Astrocyte (in vitro differentiated cells and primary cell): ENCODE measurements at regions not wholly inside any gene's neighbourhood (a gene's known extent, or its start where the extent isn't known, plus 50 kb on each side); places are given as distances from the start of the nearest gene placed in this dataset.

Source experiments
- DNase-seq: peaks from one replicate; pipeline ENCODE4 v3.0.0-alpha.2; 2010; ENCODE audit warnings: low read depth
- FAIRE-seq: peaks from 2 replicates; lab custom pipeline; 2011; peaks lifted over from hg19 to GRCh38; lab: Jason Lieb, UNC
- H2AFZ ChIP-seq: 2 replicates; pipeline ENCODE4 v1.6.0; 2012; ENCODE audit warnings: low read depth, low read length, inconsistent platforms
- H3K27ac ChIP-seq: 2 replicates; pipeline ENCODE4 v1.5.1; 2011; ENCODE audit warnings: low read depth, low read length, inconsistent platforms
- H3K27me3 ChIP-seq: 2 replicates; pipeline ENCODE4 v1.6.0; 2011; ENCODE audit warnings: low read length, inconsistent platforms; ENCODE audit not compliant: insufficient read depth
- H3K36me3 ChIP-seq: 2 replicates; pipeline ENCODE4 v1.5.1; 2011; ENCODE audit warnings: low read length, inconsistent platforms; ENCODE audit not compliant: insufficient read depth
- H3K4me1 ChIP-seq: 2 replicates; pipeline ENCODE4 v1.5.1; 2011; ENCODE audit warnings: low read length, inconsistent platforms; ENCODE audit not compliant: insufficient read depth
- H3K4me2 ChIP-seq: 2 replicates; pipeline ENCODE4 v1.6.0; 2012; ENCODE audit warnings: low read length, inconsistent platforms
- H3K4me3 ChIP-seq: 2 replicates; pipeline ENCODE4 v1.5.1; 2011; ENCODE audit warnings: low read depth, mild to moderate bottlenecking, low read length, inconsistent platforms; ENCODE audit not compliant: insufficient read depth
- H3K79me2 ChIP-seq: 2 replicates; pipeline ENCODE4 v1.6.0; 2012; ENCODE audit warnings: mild to moderate bottlenecking, low read length, inconsistent platforms; ENCODE audit not compliant: insufficient read depth
- H3K9ac ChIP-seq: 2 replicates; pipeline ENCODE4 v1.6.0; 2012; ENCODE audit warnings: mild to moderate bottlenecking, low read length, inconsistent platforms
- H3K9me3 ChIP-seq: 2 replicates; pipeline ENCODE4 v1.5.1; 2012; ENCODE audit warnings: low read depth, mild to moderate bottlenecking, low read length, inconsistent platforms; ENCODE audit not compliant: insufficient read depth
- H4K20me1 ChIP-seq: 2 replicates; pipeline ENCODE4 v1.6.0; 2012; ENCODE audit warnings: low read length, inconsistent platforms; ENCODE audit not compliant: insufficient read depth
- H3K27ac Mint-ChIP-seq: one replicate; pipeline ENCODE4 v1.8.0; 2021; ENCODE audit warnings: mild to moderate bottlenecking, mixed read lengths; ENCODE audit not compliant: unreplicated experiment
- H3K27me3 Mint-ChIP-seq: one replicate; pipeline ENCODE4 v1.8.0; 2021; ENCODE audit warnings: low read depth, mixed read lengths; ENCODE audit not compliant: unreplicated experiment
- H3K36me3 Mint-ChIP-seq: one replicate; pipeline ENCODE4 v1.8.0; 2021; ENCODE audit warnings: low read depth, mixed read lengths; ENCODE audit not compliant: unreplicated experiment
- H3K4me1 Mint-ChIP-seq: one replicate; pipeline ENCODE4 v1.8.0; 2021; ENCODE audit warnings: low read depth, mixed read lengths; ENCODE audit not compliant: unreplicated experiment
- H3K4me3 Mint-ChIP-seq: one replicate; pipeline ENCODE4 v1.8.0; 2021; ENCODE audit warnings: mild to moderate bottlenecking, moderate library complexity, mixed read lengths; ENCODE audit not compliant: unreplicated experiment
- H3K9me3 Mint-ChIP-seq: one replicate; pipeline ENCODE4 v1.8.0; 2021; ENCODE audit warnings: mild to moderate bottlenecking, mixed read lengths; ENCODE audit not compliant: unreplicated experiment
- CTCF ChIP-seq: IDR thresholded peaks from 2 replicates; pipeline ENCODE4 v1.5.1; 2011; ENCODE audit warnings: low read depth, mild to moderate bottlenecking, inconsistent platforms, low read length, moderate library complexity; ENCODE audit not compliant: insufficient read depth
- EZH2 ChIP-seq: IDR thresholded peaks from 2 replicates; pipeline ENCODE4 v1.6.1; 2012; ENCODE audit warnings: mild to moderate bottlenecking, low read length, inconsistent platforms; ENCODE audit not compliant: insufficient read depth

GRCh38 chr1:73644198-73644597, 553.8 kb downstream of the LRRIQ3 start:
- Histone ChIP-seq H3K36me3 (no peaks in the 10 kb centered on the region), H3K4me2 (no peak overlapping the region), H2AFZ (no peak overlapping the region), H4K20me1 (no peaks in the 10 kb centered on the region), H3K79me2 (no peaks in the 10 kb centered on the region), H3K27ac (no peak overlapping the region), H3K9me3 (no peaks in the 10 kb centered on the region), H3K4me3 (no peak overlapping the region), H3K4me1 (no peaks in the 10 kb centered on the region), H3K9ac (no peak overlapping the region), H3K27me3 (no peaks in the 10 kb centered on the region)
- H3K36me3 Mint-ChIP-seq: no peaks in the 10 kb centered on the region
- TF ChIP-seq CTCF (no peak), EZH2 (no peak)
- FAIRE-seq (no peak), DNase-seq (no peak)
- H3K9me3 Mint-ChIP-seq: no peaks in the 10 kb centered on the region
- no peak overlapping the region for H3K27ac Mint-ChIP-seq
- H3K4me1 Mint-ChIP-seq: no peaks in the 10 kb centered on the region
- H3K4me3 Mint-ChIP-seq: no peak overlapping the region
- H3K27me3 Mint-ChIP-seq: no peaks in the 10 kb centered on the region

GRCh38 chr1:73639494-73639893, 558.5 kb downstream of the LRRIQ3 start:
- Histone ChIP-seq H3K4me1 (no peaks in the 10 kb centered on the region), H3K27ac (no peak overlapping the region), H3K79me2 (no peaks in the 10 kb centered on the region), H3K9ac (no peak overlapping the region), H4K20me1 (no peaks in the 10 kb centered on the region), H3K36me3 (no peaks in the 10 kb centered on the region), H3K4me3 (no peak overlapping the region), H3K9me3 (no peaks in the 10 kb centered on the region), H3K27me3 (no peaks in the 10 kb centered on the region), H3K4me2 (no peak overlapping the region), H2AFZ (no peak overlapping the region)
- TF ChIP-seq CTCF: no peak
- no peak for TF ChIP-seq EZH2
- Mint-ChIP-seq H3K27me3 (no peaks in the 10 kb centered on the region), H3K36me3 (no peaks in the 10 kb centered on the region), H3K4me1 (no peaks in the 10 kb centered on the region), H3K9me3 (no peaks in the 10 kb centered on the region), H3K27ac (no peak overlapping the region), H3K4me3 (no peak overlapping the region)
- no peak for FAIRE-seq
- no peak for DNase-seq

- H3K27me3 Mint-ChIP-seq: no peaks in the 10 kb centered on the region
- Histone ChIP-seq H3K4me3 (no peak overlapping the region), H3K9ac (no peak overlapping the region), H3K79me2 (no peaks in the 10 kb centered on the region), H3K4me1 (no peaks in the 10 kb centered on the region), H3K27ac (no peak overlapping the region), H3K9me3 (no peaks in the 10 kb centered on the region), H4K20me1 (no peaks in the 10 kb centered on the region), H2AFZ (no peak overlapping the region), H3K36me3 (no peaks in the 10 kb centered on the region), H3K4me2 (no peak overlapping the region), H3K27me3 (no peaks in the 10 kb centered on the region)
- DNase-seq: no peak
- no peaks in the 10 kb centered on the region for H3K36me3 Mint-ChIP-seq
- FAIRE-seq: no peak
- H3K9me3 Mint-ChIP-seq: no peaks in the 10 kb centered on the region
- TF ChIP-seq EZH2 (no peak), CTCF (no peak)
- H3K27ac Mint-ChIP-seq: no peak overlapping the region
- H3K4me3 Mint-ChIP-seq: no peak overlapping the region
- no peaks in the 10 kb centered on the region for H3K4me1 Mint-ChIP-seq
Measured at GRCh38 chr1:73637264-73637663, 560.7 kb downstream of the LRRIQ3 start.
